Activated CD4-positive, alpha-beta T cell treated with anti-CD3 and anti-CD28 coated beads, Interleukin-2, amount 10 ng/mL, durations not matched to agents 7 days and 5 days (primary cell): ENCODE measurements at regions not wholly inside any gene's neighbourhood (a gene's known extent, or its start where the extent isn't known, plus 50 kb on each side); places are given as distances from the start of the nearest gene placed in this dataset.

ENCODE experiments used
- CTCF ChIA-PET: fragments of 350-600 bp; sonication (Branson Sonifier 250); formaldehyde crosslinking; loops from one replicate; lab custom pipeline; 2021; ENCODE audit warnings: antibody characterized with exemption; lab: Charles Lee
- POLR2A ChIA-PET: fragments of 350-600 bp; sonication (Branson Sonifier 250); formaldehyde crosslinking; loops from one replicate; lab custom pipeline; 2021; ENCODE audit warnings: antibody characterized with exemption; lab: Charles Lee
- DNase-seq: peaks from one replicate; pipeline ENCODE4 v3.0.0-alpha.2; 2020
- H3K27ac Mint-ChIP-seq: one replicate; pipeline ENCODE4 v1.8.0; 2021; ENCODE audit warnings: mild to moderate bottlenecking, moderate library complexity, mixed read lengths
- H3K27me3 Mint-ChIP-seq: one replicate; pipeline ENCODE4 v1.8.0; 2021; ENCODE audit warnings: mixed read lengths
- H3K36me3 Mint-ChIP-seq: one replicate; pipeline ENCODE4 v1.8.0; 2021; ENCODE audit warnings: low read depth, mixed read lengths
- H3K4me1 Mint-ChIP-seq: one replicate; pipeline ENCODE4 v1.8.0; 2021; ENCODE audit warnings: mixed read lengths
- H3K4me3 Mint-ChIP-seq: one replicate; pipeline ENCODE4 v1.8.0; 2021; ENCODE audit warnings: mild to moderate bottlenecking, moderate library complexity, mixed read lengths
- H3K9me3 Mint-ChIP-seq: one replicate; pipeline ENCODE4 v1.8.0; 2021; ENCODE audit warnings: mixed read lengths

- CTCF ChIA-PET = no interaction called here
- Mint-ChIP-seq H3K4me3 (no peak overlapping the region), H3K27ac (no peak overlapping the region), H3K27me3 (no peaks in the 10 kb centered on the region), H3K9me3 (no peaks in the 10 kb centered on the region), H3K4me1 (no peaks in the 10 kb centered on the region), H3K36me3 (no peaks in the 10 kb centered on the region)
- POLR2A ChIA-PET = no interaction called here
- DNase-seq = no peak
Observed at GRCh38 chr7:7060828-7061599, 121.3 kb upstream of the C1GALT1 start.

GRCh38 chr7:7077945-7078344 lies 104.4 kb upstream of the C1GALT1 start:
- no peaks in the 10 kb centered on the region for H3K9me3 Mint-ChIP-seq
- no peaks in the 10 kb centered on the region for H3K27me3 Mint-ChIP-seq
- no peak overlapping the region for H3K27ac Mint-ChIP-seq
- H3K4me1 Mint-ChIP-seq = no peaks in the 10 kb centered on the region
- no peaks in the 10 kb centered on the region for H3K36me3 Mint-ChIP-seq
- ChIA-PET POLR2A (no interaction called here), CTCF (no interaction called here)
- no peak for DNase-seq
- no peak overlapping the region for H3K4me3 Mint-ChIP-seq

- H3K36me3 Mint-ChIP-seq = no peaks in the 10 kb centered on the region
- H3K4me1 Mint-ChIP-seq = no peaks in the 10 kb centered on the region
- H3K9me3 Mint-ChIP-seq = peaks cover 2% of the 10 kb centered on the region
- no peak overlapping the region for H3K27ac Mint-ChIP-seq
- ChIA-PET POLR2A (no interaction called here), CTCF (interaction anchor here (0.9 kb wide), 1 partner anchor 104 kb away, joined by 3 read pairs; no protein-coding TSS in a partner anchor)
- no peak overlapping the region for H3K4me3 Mint-ChIP-seq
- no peaks in the 10 kb centered on the region for H3K27me3 Mint-ChIP-seq
- DNase-seq = no peak
Observed at GRCh38 chr7:7080802-7081201, 101.5 kb upstream of the C1GALT1 start.

GRCh38 chr7:7090460-7090859 lies 91.9 kb upstream of the C1GALT1 start:
- Mint-ChIP-seq H3K9me3 (peaks cover 9% of the 10 kb centered on the region), H3K27ac (no peak overlapping the region), H3K36me3 (no peaks in the 10 kb centered on the region), H3K4me3 (no peak overlapping the region), H3K27me3 (peaks cover 9% of the 10 kb centered on the region), H3K4me1 (no peaks in the 10 kb centered on the region)
- no peak for DNase-seq
- POLR2A ChIA-PET = interaction anchor here (0.6 kb wide), 1 partner anchor 68 kb away, joined by 3 read pairs; no protein-coding TSS in a partner anchor
- CTCF ChIA-PET = no interaction called here

GRCh38 chr7:7098280-7098818 lies 84.0 kb upstream of the C1GALT1 start:
- CTCF ChIA-PET = no interaction called here

GRCh38 chr7:7099584-7100014 lies 82.7 kb upstream of the C1GALT1 start:
- Mint-ChIP-seq H3K4me3 (no peak overlapping the region), H3K9me3 (no peaks in the 10 kb centered on the region), H3K4me1 (peaks cover 13% of the 10 kb centered on the region), H3K36me3 (no peaks in the 10 kb centered on the region), H3K27me3 (peaks cover 3% of the 10 kb centered on the region), H3K27ac (no peak overlapping the region)
- ChIA-PET POLR2A (no interaction called here), CTCF (interaction anchor here (1.0 kb wide), 1 partner anchor 11 kb away, joined by 3 read pairs; no protein-coding TSS in a partner anchor)
- DNase-seq = no peak

More at GRCh38 chr7:7098280-7098818, 84.0 kb upstream of the C1GALT1 start:
- Mint-ChIP-seq H3K4me3 (no peak overlapping the region), H3K4me1 (peaks cover 4% of the 10 kb centered on the region), H3K9me3 (no peaks in the 10 kb centered on the region), H3K27ac (no peak overlapping the region), H3K27me3 (peaks cover 3% of the 10 kb centered on the region), H3K36me3 (no peaks in the 10 kb centered on the region)
- POLR2A ChIA-PET = no interaction called here
- no peak for DNase-seq

- DNase-seq = no peak
- Mint-ChIP-seq H3K27me3 (peaks cover 3% of the 10 kb centered on the region), H3K9me3 (no peaks in the 10 kb centered on the region), H3K4me1 (peaks cover 21% of the 10 kb centered on the region), H3K4me3 (no peak overlapping the region), H3K27ac (no peak overlapping the region), H3K36me3 (peaks cover 2% of the 10 kb centered on the region)
- ChIA-PET POLR2A (no interaction called here), CTCF (no interaction called here)
Observed at GRCh38 chr7:7100432-7100849, 81.9 kb upstream of the C1GALT1 start.

GRCh38 chr7:7102906-7103305 lies 79.4 kb upstream of the C1GALT1 start:
- peaks cover 29% of the 10 kb centered on the region for H3K4me1 Mint-ChIP-seq

GRCh38 chr7:7103343-7104313 lies 78.7 kb upstream of the C1GALT1 start:
- CTCF ChIA-PET = interaction anchor here (0.7 to 2.2 kb wide), 13 partner anchors 8 to 1111 kb away, joined by 3 to 7 read pairs (median 3); partner anchors contain the start of gene C1GALT1

More at GRCh38 chr7:7102906-7103305, 79.4 kb upstream of the C1GALT1 start:
- peaks cover 4% of the 10 kb centered on the region for H3K36me3 Mint-ChIP-seq
- no peak for DNase-seq
- POLR2A ChIA-PET = interaction anchor here (0.6 to 1.0 kb wide), 2 partner anchors 79 to 237 kb away, joined by 4 to 5 read pairs; no protein-coding TSS in a partner anchor
- H3K4me3 Mint-ChIP-seq = no peak overlapping the region
- H3K27me3 Mint-ChIP-seq = peaks cover 3% of the 10 kb centered on the region
- no peak overlapping the region for H3K27ac Mint-ChIP-seq
- no peaks in the 10 kb centered on the region for H3K9me3 Mint-ChIP-seq
- CTCF ChIA-PET = interaction anchor here (0.8 to 2.2 kb wide), 10 partner anchors 8 to 1112 kb away, joined by 3 to 7 read pairs (median 4); partner anchors contain the start of gene C1GALT1

GRCh38 chr7:7104314-7104698 lies 78.0 kb upstream of the C1GALT1 start:
- H3K9me3 Mint-ChIP-seq = peaks cover 7% of the 10 kb centered on the region
- ChIA-PET CTCF (interaction anchor here (0.7 to 2.2 kb wide), 8 partner anchors 9 to 323 kb away, joined by 3 to 6 read pairs (median 4); partner anchors contain the start of gene C1GALT1), POLR2A (no interaction called here)
- H3K4me1 Mint-ChIP-seq = peaks cover 29% of the 10 kb centered on the region
- H3K4me3 Mint-ChIP-seq = no peak overlapping the region
- H3K36me3 Mint-ChIP-seq = peaks cover 9% of the 10 kb centered on the region
- H3K27ac Mint-ChIP-seq = no peak overlapping the region
- peaks cover 3% of the 10 kb centered on the region for H3K27me3 Mint-ChIP-seq
- DNase-seq = no peak

More at GRCh38 chr7:7103343-7104313, 78.7 kb upstream of the C1GALT1 start:
- POLR2A ChIA-PET = interaction anchor here (0.6 to 1.0 kb wide), 2 partner anchors 78 to 237 kb away, joined by 4 to 5 read pairs; no protein-coding TSS in a partner anchor
- H3K27me3 Mint-ChIP-seq = peaks cover 3% of the 10 kb centered on the region
- DNase-seq = peak; percentile 23
- H3K4me3 Mint-ChIP-seq = no peak overlapping the region
- peak overlapping the region; percentile 27 for H3K27ac Mint-ChIP-seq
- peaks cover 5% of the 10 kb centered on the region for H3K36me3 Mint-ChIP-seq
- H3K9me3 Mint-ChIP-seq = peaks cover 1% of the 10 kb centered on the region
- peaks cover 29% of the 10 kb centered on the region for H3K4me1 Mint-ChIP-seq

GRCh38 chr7:7104971-7105370 lies 77.4 kb upstream of the C1GALT1 start:
- peaks cover 29% of the 10 kb centered on the region for H3K4me1 Mint-ChIP-seq
- no peak for DNase-seq
- H3K27me3 Mint-ChIP-seq = peaks cover 3% of the 10 kb centered on the region
- peak overlapping the region; percentile 78 for H3K27ac Mint-ChIP-seq
- peaks cover 12% of the 10 kb centered on the region for H3K9me3 Mint-ChIP-seq
- H3K4me3 Mint-ChIP-seq = no peak overlapping the region
- POLR2A ChIA-PET = interaction anchor here (0.9 kb wide), 1 partner anchor 79 kb away, joined by 3 read pairs; no protein-coding TSS in a partner anchor
- CTCF ChIA-PET = interaction anchor here (0.9 to 1.1 kb wide), 2 partner anchors 11 to 222 kb away, joined by 3 read pairs; no protein-coding TSS in a partner anchor
- H3K36me3 Mint-ChIP-seq = peaks cover 12% of the 10 kb centered on the region
